Prostate gland (tissue), 2 donors: ENCODE measurements at regions not wholly inside any gene's neighbourhood (a gene's known extent, or its start where the extent isn't known, plus 50 kb on each side); places are given as distances from the start of the nearest gene placed in this dataset.

Source experiments
- DNase-seq: peaks from one replicate; pipeline ENCODE4 v3.0.0-alpha.2; 2019; ENCODE audit warnings: low spot score
- H3K27ac ChIP-seq, 2 donors: fragments of 200-600 bp; sonication (generic); 2 replicates each; pipeline ENCODE4 v1.5.1; 2017 to 2019
- H3K27me3 ChIP-seq: fragments of 200-600 bp; sonication (generic); replicated peaks from 2 replicates; pipeline ENCODE4 v1.5.1; 2019; ENCODE audit not compliant: insufficient read depth
- H3K36me3 ChIP-seq, 2 donors: fragments of 200-600 bp; sonication (generic); 1 replicate in 1 of 2; 2 replicates in 1 of 2; pipeline versions ENCODE4 v1.5.1 to v1.8.1; 2017 to 2019
- H3K4me1 ChIP-seq: fragments of 200-600 bp; sonication (generic); replicated peaks from 2 replicates; pipeline ENCODE4 v1.5.1; 2019
- H3K4me3 ChIP-seq, 2 donors: fragments of 200-600 bp; sonication (generic); 2 replicates each; pipeline ENCODE4 v1.5.1; 2017 to 2019
- H3K9me3 ChIP-seq: fragments of 200-600 bp; sonication (generic); 2 replicates; pipeline ENCODE4 v1.5.1; 2017
- POLR2A ChIP-seq: fragments of 450-650 bp; IDR thresholded peaks from one replicate; pipeline ENCODE4 v1.6.1; 2016; ENCODE audit warnings: antibody characterized with exemption, mild to moderate bottlenecking
- POLR2AphosphoS5 ChIP-seq: sonication (generic); formaldehyde crosslinking; IDR thresholded peaks from one replicate; pipeline ENCODE4 v1.6.1; 2017; ENCODE audit warnings: antibody characterized with exemption
- WGBS: methylation state at CpG from one replicate; pipeline ENCODE4 v1.1.5; 2018; 5-methylcytosine and 5-hydroxymethylcytosine counted together
- intact Hi-C: fragments of 100-400 bp; cut with DNase I; formaldehyde crosslinking; loops from one replicate; pipeline ENCODE4 v1.14.2; 2022
- TF ChIP-seq, protein P1 (sequence below), 4 experiments: fragments of 200-600 bp in 2 of 4; fragments of 450-650 bp in 2 of 4; sonication (generic) in 2 of 4; IDR thresholded peaks; 1 replicate in 3 of 4; 2 replicates in 1 of 4; pipeline ENCODE4 v1.5.1; 2016 to 2019; ENCODE audit warnings: antibody characterized with exemption in 4 of 4, mild to moderate bottlenecking in 2 of 4, moderate library complexity in 2 of 4

GRCh38 chr1:96510911-96511310 is 210.7 kb upstream of the PTBP2 start:
- Histone ChIP-seq H3K27me3 (no peaks in the 10 kb centered on the region), H3K9me3 (no peaks in the 10 kb centered on the region), H3K4me1 (no peaks in the 10 kb centered on the region), H3K27ac (no peak overlapping the region), H3K4me3 (no peak overlapping the region), H3K36me3 (no peaks in the 10 kb centered on the region)
- peak; percentile 48 for DNase-seq
- intact Hi-C loops, result no loop called here
- no peak for TF ChIP-seq POLR2AphosphoS5
- TF ChIP-seq, protein P1, sequence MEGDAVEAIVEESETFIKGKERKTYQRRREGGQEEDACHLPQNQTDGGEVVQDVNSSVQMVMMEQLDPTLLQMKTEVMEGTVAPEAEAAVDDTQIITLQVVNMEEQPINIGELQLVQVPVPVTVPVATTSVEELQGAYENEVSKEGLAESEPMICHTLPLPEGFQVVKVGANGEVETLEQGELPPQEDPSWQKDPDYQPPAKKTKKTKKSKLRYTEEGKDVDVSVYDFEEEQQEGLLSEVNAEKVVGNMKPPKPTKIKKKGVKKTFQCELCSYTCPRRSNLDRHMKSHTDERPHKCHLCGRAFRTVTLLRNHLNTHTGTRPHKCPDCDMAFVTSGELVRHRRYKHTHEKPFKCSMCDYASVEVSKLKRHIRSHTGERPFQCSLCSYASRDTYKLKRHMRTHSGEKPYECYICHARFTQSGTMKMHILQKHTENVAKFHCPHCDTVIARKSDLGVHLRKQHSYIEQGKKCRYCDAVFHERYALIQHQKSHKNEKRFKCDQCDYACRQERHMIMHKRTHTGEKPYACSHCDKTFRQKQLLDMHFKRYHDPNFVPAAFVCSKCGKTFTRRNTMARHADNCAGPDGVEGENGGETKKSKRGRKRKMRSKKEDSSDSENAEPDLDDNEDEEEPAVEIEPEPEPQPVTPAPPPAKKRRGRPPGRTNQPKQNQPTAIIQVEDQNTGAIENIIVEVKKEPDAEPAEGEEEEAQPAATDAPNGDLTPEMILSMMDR (IDR thresholded peaks at IDR 0.05), result no peak
- TF ChIP-seq POLR2A, result no peak
- 49% methylated on average over 3 of the region's 3 CpGs for WGBS

DNA sequence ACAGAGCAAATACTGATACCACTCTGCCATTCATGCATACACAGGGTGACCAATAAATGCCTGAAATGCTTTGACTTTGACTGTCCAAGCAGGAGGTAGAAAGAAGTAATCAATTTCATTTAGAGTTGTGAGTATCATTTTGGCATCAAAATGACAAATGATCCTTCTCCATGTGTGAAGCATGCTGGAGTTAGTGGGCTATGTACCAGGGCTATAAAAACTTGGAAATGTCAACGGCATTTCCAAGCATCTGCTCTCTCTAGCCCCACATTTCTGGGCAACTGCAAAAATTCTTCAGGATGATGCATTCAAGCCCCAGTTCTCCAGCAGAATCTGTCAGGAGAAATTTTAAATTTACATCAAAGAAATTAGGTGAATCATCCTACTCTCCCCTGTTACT is 208.4 kb upstream of the PTBP2 start:
- Histone ChIP-seq H3K4me1 (no peaks in the 10 kb centered on the region), H3K9me3 (no peaks in the 10 kb centered on the region), H3K36me3 (no peaks in the 10 kb centered on the region), H3K4me3 (no peak overlapping the region), H3K27me3 (no peaks in the 10 kb centered on the region), H3K27ac (no peak overlapping the region)
- TF ChIP-seq POLR2AphosphoS5, result no peak
- no peak for TF ChIP-seq POLR2A
- TF ChIP-seq, protein P1 (IDR thresholded peaks at IDR 0.05), result no peak
- WGBS, result 16% methylated on average over 1 of the region's 1 CpG
- intact Hi-C loops, result no loop called here
- DNase-seq, result no peak

GRCh38 chr1:96515430-96515829 is 206.2 kb upstream of the PTBP2 start:
- intact Hi-C loops, result no loop called here
- Histone ChIP-seq H3K9me3 (no peaks in the 10 kb centered on the region), H3K27me3 (no peaks in the 10 kb centered on the region), H3K27ac (no peak overlapping the region), H3K4me3 (no peak overlapping the region), H3K36me3 (no peaks in the 10 kb centered on the region), H3K4me1 (no peaks in the 10 kb centered on the region)
- DNase-seq, result no peak
- TF ChIP-seq POLR2AphosphoS5 (no peak), POLR2A (no peak)
- TF ChIP-seq, protein P1 (IDR thresholded peaks at IDR 0.05), result no peak
- WGBS, result 96% methylated on average over 3 of the region's 3 CpGs

GRCh38 chr1:96515925-96516324 is 205.7 kb upstream of the PTBP2 start:
- Histone ChIP-seq H3K4me1 (no peaks in the 10 kb centered on the region), H3K4me3 (no peak overlapping the region), H3K27ac (no peak overlapping the region), H3K36me3 (no peaks in the 10 kb centered on the region), H3K9me3 (no peaks in the 10 kb centered on the region), H3K27me3 (no peaks in the 10 kb centered on the region)
- intact Hi-C loops, result no loop called here
- TF ChIP-seq POLR2A, result no peak
- TF ChIP-seq, protein P1 (IDR thresholded peaks at IDR 0.05), result no peak
- TF ChIP-seq POLR2AphosphoS5, result no peak
- 94% methylated on average over 1 of the region's 1 CpG for WGBS
- DNase-seq, result no peak

- no peaks in the 10 kb centered on the region for H3K9me3 ChIP-seq
- no peak overlapping the region for H3K4me3 ChIP-seq
- no peaks in the 10 kb centered on the region for H3K4me1 ChIP-seq
- H3K27me3 ChIP-seq, result no peaks in the 10 kb centered on the region
- no peaks in the 10 kb centered on the region for H3K36me3 ChIP-seq
- intact Hi-C loops, result no loop called here
- no peak for DNase-seq
- WGBS, result 15% methylated on average over 9 of the region's 9 CpGs
- TF ChIP-seq POLR2A, result no peak
- TF ChIP-seq, protein P1 (IDR thresholded peaks at IDR 0.05), result no peak
- TF ChIP-seq POLR2AphosphoS5, result no peak
- H3K27ac ChIP-seq, result no peak overlapping the region
Observed at GRCh38 chr1:96519851-96520578, 201.6 kb upstream of the PTBP2 start.
